Right atrium auricular region (tissue), 2 donors: ENCODE measurements at regions not wholly inside any gene's neighbourhood (a gene's known extent, or its start where the extent isn't known, plus 50 kb on each side); places are given as distances from the start of the nearest gene placed in this dataset.

Source experiments
- DNase-seq: peaks from one replicate; pipeline ENCODE4 v3.0.0-alpha.2; 2019; ENCODE audit warnings: low spot score
- H3K27ac ChIP-seq, 2 donors: fragments of 200-600 bp; sonication (generic); 1 replicate in 1 of 2; 2 replicates in 1 of 2; pipeline ENCODE4 v1.5.1; 2016 to 2019
- H3K27me3 ChIP-seq, 2 donors: fragments of 200-600 bp; sonication (generic); one replicate each; pipeline versions ENCODE4 v1.5.1 to v1.6.0; 2017 to 2019
- H3K36me3 ChIP-seq: fragments of 200-600 bp; sonication (generic); one replicate; pipeline ENCODE4 v1.5.1; 2016
- H3K4me1 ChIP-seq, 2 donors: fragments of 200-600 bp; sonication (generic); one replicate each; pipeline versions ENCODE4 v1.5.1 to v1.6.0; 2017 to 2019
- H3K4me3 ChIP-seq, 2 donors: fragments of 200-600 bp; sonication (generic); 1 replicate in 1 of 2; 2 replicates in 1 of 2; pipeline ENCODE4 v1.5.1; 2017 to 2019; ENCODE audit warnings: mild to moderate bottlenecking in 1 of 2, moderate library complexity in 1 of 2
- H3K9me3 ChIP-seq, 2 donors: fragments of 200-600 bp; sonication (generic); one replicate each; pipeline ENCODE4 v1.5.1; 2019
- CTCF ChIP-seq, 2 donors: fragments of 200-600 bp; sonication (generic); IDR thresholded peaks; one replicate each; pipeline ENCODE4 v1.5.1; 2019; ENCODE audit warnings: antibody characterized with exemption in 2 of 2

GRCh38 chr3:153951276-153951675, 169.9 kb upstream of the ARHGEF26 start:
- H3K27ac ChIP-seq: no peak overlapping the region
- TF ChIP-seq CTCF (IDR thresholded peaks at IDR 0.05): no peak
- peaks cover 0 to 5% of the 10 kb centered on the region in 2 donors for H3K9me3 ChIP-seq
- DNase-seq: no peak
- no peaks in the 10 kb centered on the region for H3K36me3 ChIP-seq
- no peak overlapping the region for H3K4me3 ChIP-seq
- no peaks in the 10 kb centered on the region for H3K4me1 ChIP-seq
- H3K27me3 ChIP-seq: no peaks in the 10 kb centered on the region

- Histone ChIP-seq H3K4me1 (no peaks in the 10 kb centered on the region), H3K9me3 (peaks cover 0 to 5% of the 10 kb centered on the region in 2 donors), H3K27ac (no peak overlapping the region), H3K27me3 (no peaks in the 10 kb centered on the region), H3K4me3 (no peak overlapping the region), H3K36me3 (no peaks in the 10 kb centered on the region)
- DNase-seq: no peak
- TF ChIP-seq CTCF (IDR thresholded peaks at IDR 0.05): no peak
These were observed 169.1 kb upstream of the ARHGEF26 start for GRCh38 chr3:153952091-153952490.

- Histone ChIP-seq H3K36me3 (no peaks in the 10 kb centered on the region), H3K27ac (no peak overlapping the region), H3K4me1 (no peaks in the 10 kb centered on the region), H3K4me3 (no peak overlapping the region), H3K27me3 (no peaks in the 10 kb centered on the region), H3K9me3 (no peaks in the 10 kb centered on the region)
- DNase-seq: no peak
- no peak for TF ChIP-seq CTCF (IDR thresholded peaks at IDR 0.05)
These were observed 164.6 kb upstream of the ARHGEF26 start for GRCh38 chr3:153956613-153957012.

- Histone ChIP-seq H3K27me3 (no peaks in the 10 kb centered on the region), H3K4me1 (no peaks in the 10 kb centered on the region), H3K4me3 (no peak overlapping the region), H3K27ac (no peak overlapping the region), H3K36me3 (no peaks in the 10 kb centered on the region), H3K9me3 (no peaks in the 10 kb centered on the region)
- no peak for DNase-seq
- no peak for TF ChIP-seq CTCF (IDR thresholded peaks at IDR 0.05)
These were observed 163.8 kb upstream of the ARHGEF26 start for GRCh38 chr3:153957421-153957820.

- Histone ChIP-seq H3K9me3 (no peaks in the 10 kb centered on the region), H3K4me1 (no peaks in the 10 kb centered on the region), H3K36me3 (no peaks in the 10 kb centered on the region), H3K27ac (no peak overlapping the region), H3K27me3 (no peaks in the 10 kb centered on the region), H3K4me3 (no peak overlapping the region)
- TF ChIP-seq CTCF (IDR thresholded peaks at IDR 0.05): no peak
- DNase-seq: no peak
These were observed 162.3 kb upstream of the ARHGEF26 start for GRCh38 chr3:153958635-153959595.
